SH-SY5Y (cell line): ENCODE measurements at regions not wholly inside any gene's neighbourhood (a gene's known extent, or its start where the extent isn't known, plus 50 kb on each side); places are given as distances from the start of the nearest gene placed in this dataset.

Experiments
- GATA2 ChIP-seq: IDR thresholded peaks from 2 replicates; pipeline ENCODE4 v1.6.1; 2011; ENCODE audit warnings: mild to moderate bottlenecking, low read depth, low read length
- GATA3 ChIP-seq: IDR thresholded peaks from 2 replicates; pipeline ENCODE4 v1.6.1; 2011; ENCODE audit warnings: low read depth, mild to moderate bottlenecking, low read length, moderate library complexity

- TF ChIP-seq GATA2 (no peak), GATA3 (no peak)
These were observed 1172.3 kb upstream of the LRRTM3 start for GRCh38 chr10:65753532-65753931.
